Breast epithelium (tissue), 4 donors: ENCODE measurements at regions not wholly inside any gene's neighbourhood (a gene's known extent, or its start where the extent isn't known, plus 50 kb on each side); places are given as distances from the start of the nearest gene placed in this dataset.

ENCODE experiments used
- DNase-seq, 2 donors: peaks; one replicate each; pipeline ENCODE4 v3.0.0-alpha.2; 2019; ENCODE audit warnings: low spot score in 2 of 2
- H3K27ac ChIP-seq, 2 donors: fragments of 200-600 bp; sonication (generic) in 1 of 2; one replicate each; pipeline ENCODE4 v1.5.1; 2016 to 2019; ENCODE audit warnings: mild to moderate bottlenecking in 1 of 2
- H3K27me3 ChIP-seq, 2 donors: fragments of 200-600 bp; sonication (generic) in 1 of 2; one replicate each; pipeline versions ENCODE4 v1.5.1 to v1.6.0; 2017 to 2019; ENCODE audit warnings: control low read depth in 1 of 2, mild to moderate bottlenecking in 1 of 2
- H3K36me3 ChIP-seq: fragments of 200-600 bp; one replicate; pipeline ENCODE4 v1.5.1; 2019
- H3K4me1 ChIP-seq, 2 donors: fragments of 200-600 bp; sonication (generic); one replicate each; pipeline ENCODE4 v1.5.1; 2016 to 2019; ENCODE audit warnings: control low read depth in 1 of 2
- H3K4me3 ChIP-seq, 3 donors: fragments of 200-600 bp; sonication (generic); 1 replicate in 2 of 3; 2 replicates in 1 of 3; pipeline ENCODE4 v1.5.1; 2016 to 2019; ENCODE audit warnings: mild to moderate bottlenecking in 3 of 3, moderate library complexity in 2 of 3
- H3K9me3 ChIP-seq, 2 donors: fragments of 200-600 bp; sonication (generic) in 1 of 2; one replicate each; pipeline ENCODE4 v1.5.1; 2016 to 2019; ENCODE audit warnings: control low read depth in 1 of 2
- POLR2A ChIP-seq: fragments of 450-650 bp; IDR thresholded peaks from one replicate; pipeline ENCODE4 v1.6.1; 2016; ENCODE audit warnings: antibody characterized with exemption, mild to moderate bottlenecking, moderate library complexity
- POLR2AphosphoS5 ChIP-seq, 3 donors: sonication (generic); formaldehyde crosslinking; IDR thresholded peaks; one replicate each; pipeline ENCODE4 v1.6.1; 2017; ENCODE audit warnings: antibody characterized with exemption in 3 of 3
- intact Hi-C: fragments of 100-400 bp; cut with DNase I; formaldehyde crosslinking; loops from one replicate; pipeline ENCODE4 v1.15.1; 2023; ENCODE audit warnings: low total_unique reads
- TF ChIP-seq, protein P1 (sequence below), 3 donors: fragments of 450-650 bp; IDR thresholded peaks; one replicate each; pipeline ENCODE4 v1.5.1; 2016 to 2017; ENCODE audit warnings: antibody characterized with exemption in 3 of 3, mild to moderate bottlenecking in 3 of 3, moderate library complexity in 3 of 3

DNA sequence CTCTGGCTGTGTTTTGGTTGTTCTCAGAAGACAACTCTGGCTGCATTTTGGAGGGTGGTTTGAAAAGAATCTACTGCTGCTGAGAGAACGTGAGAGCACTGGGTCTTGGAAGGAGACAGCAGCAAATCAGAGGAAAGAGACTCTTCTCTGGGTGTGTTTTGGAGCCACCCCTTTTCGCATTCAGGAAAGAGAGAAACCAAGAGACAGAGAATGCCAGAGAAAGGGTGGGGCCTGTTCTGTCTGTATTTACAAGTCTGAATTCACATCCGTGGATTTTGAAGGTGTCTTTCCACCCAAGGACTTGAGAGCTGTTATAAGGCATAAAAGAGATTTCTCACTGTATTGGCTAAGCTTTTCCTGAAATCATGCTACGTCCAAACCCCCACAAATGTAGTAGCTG lies 187.2 kb downstream of the C1orf94 start:
- H3K4me1 ChIP-seq, result no peaks in the 10 kb centered on the region
- peaks cover 0 to 5% of the 10 kb centered on the region in 2 donors for H3K27me3 ChIP-seq
- DNase-seq, result no peak
- no peak overlapping the region for H3K4me3 ChIP-seq
- TF ChIP-seq POLR2AphosphoS5 (IDR thresholded peaks at IDR 0.05), result no peak
- TF ChIP-seq, protein P1, sequence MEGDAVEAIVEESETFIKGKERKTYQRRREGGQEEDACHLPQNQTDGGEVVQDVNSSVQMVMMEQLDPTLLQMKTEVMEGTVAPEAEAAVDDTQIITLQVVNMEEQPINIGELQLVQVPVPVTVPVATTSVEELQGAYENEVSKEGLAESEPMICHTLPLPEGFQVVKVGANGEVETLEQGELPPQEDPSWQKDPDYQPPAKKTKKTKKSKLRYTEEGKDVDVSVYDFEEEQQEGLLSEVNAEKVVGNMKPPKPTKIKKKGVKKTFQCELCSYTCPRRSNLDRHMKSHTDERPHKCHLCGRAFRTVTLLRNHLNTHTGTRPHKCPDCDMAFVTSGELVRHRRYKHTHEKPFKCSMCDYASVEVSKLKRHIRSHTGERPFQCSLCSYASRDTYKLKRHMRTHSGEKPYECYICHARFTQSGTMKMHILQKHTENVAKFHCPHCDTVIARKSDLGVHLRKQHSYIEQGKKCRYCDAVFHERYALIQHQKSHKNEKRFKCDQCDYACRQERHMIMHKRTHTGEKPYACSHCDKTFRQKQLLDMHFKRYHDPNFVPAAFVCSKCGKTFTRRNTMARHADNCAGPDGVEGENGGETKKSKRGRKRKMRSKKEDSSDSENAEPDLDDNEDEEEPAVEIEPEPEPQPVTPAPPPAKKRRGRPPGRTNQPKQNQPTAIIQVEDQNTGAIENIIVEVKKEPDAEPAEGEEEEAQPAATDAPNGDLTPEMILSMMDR (IDR thresholded peaks at IDR 0.05), result no peak
- H3K36me3 ChIP-seq, result no peaks in the 10 kb centered on the region
- intact Hi-C loops, result no loop called here
- H3K9me3 ChIP-seq, result peaks cover 0 to 6% of the 10 kb centered on the region in 2 donors
- no peak overlapping the region for H3K27ac ChIP-seq

DNA sequence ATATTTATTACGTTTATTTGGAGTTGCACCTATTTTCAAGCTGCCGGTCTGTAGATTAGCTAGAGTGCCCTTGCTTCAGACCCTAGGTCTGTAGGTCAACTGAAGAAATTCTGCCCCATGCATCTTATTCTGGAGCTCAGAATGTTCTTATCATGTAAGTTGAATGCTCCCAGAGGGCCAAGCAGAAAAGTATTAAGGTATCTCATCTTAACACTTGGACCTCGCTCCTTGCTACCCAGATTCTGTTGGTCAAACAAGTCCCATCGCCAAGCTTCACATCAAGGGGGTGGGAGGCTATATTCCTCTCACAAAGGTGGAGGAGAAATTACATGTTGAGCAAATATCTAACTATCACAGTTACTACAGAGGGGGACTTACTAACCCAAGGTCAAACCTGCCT lies 187.7 kb downstream of the C1orf94 start:
- no peaks in the 10 kb centered on the region for H3K36me3 ChIP-seq
- intact Hi-C loops, result no loop called here
- TF ChIP-seq POLR2AphosphoS5 (IDR thresholded peaks at IDR 0.05), result no peak
- TF ChIP-seq, protein P1 (IDR thresholded peaks at IDR 0.05), result no peak
- no peak for TF ChIP-seq POLR2A

DNA sequence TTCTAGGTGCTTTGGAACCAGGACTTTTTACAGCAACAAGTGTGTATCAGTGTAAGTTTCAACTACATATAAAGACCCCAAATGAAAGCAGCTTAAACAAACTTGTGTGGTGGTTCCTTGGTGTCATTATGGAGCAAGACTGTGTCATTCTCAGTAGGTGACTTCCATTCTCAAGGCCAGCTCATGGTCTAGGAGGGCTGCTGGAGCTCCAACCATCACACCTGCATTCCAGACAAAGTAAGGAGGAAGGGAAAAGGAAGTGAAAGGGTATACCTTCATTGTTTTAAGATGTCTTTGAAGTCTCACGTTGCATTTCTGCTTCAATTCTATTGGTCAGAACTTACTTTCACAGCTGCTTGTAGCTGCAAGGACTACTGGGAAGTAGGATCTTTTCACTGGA lies 188.6 kb downstream of the C1orf94 start:
- TF ChIP-seq, protein P1 (IDR thresholded peaks at IDR 0.05), result no peak
- TF ChIP-seq POLR2A (no peak), POLR2AphosphoS5 (IDR thresholded peaks at IDR 0.05) (no peak)
- intact Hi-C loops, result no loop called here
- Histone ChIP-seq H3K36me3 (no peaks in the 10 kb centered on the region), H3K27ac (no peak overlapping the region), H3K9me3 (peaks cover 0 to 6% of the 10 kb centered on the region in 2 donors), H3K27me3 (peaks cover 0 to 5% of the 10 kb centered on the region in 2 donors), H3K4me3 (no peak overlapping the region), H3K4me1 (no peaks in the 10 kb centered on the region)
- no peak for DNase-seq

More for the DNA sequence above, 187.7 kb downstream of the C1orf94 start:
- H3K4me3 ChIP-seq, result no peak overlapping the region
- peaks cover 0 to 6% of the 10 kb centered on the region in 2 donors for H3K9me3 ChIP-seq
- H3K27ac ChIP-seq, result no peak overlapping the region
- no peak for DNase-seq
- peaks cover 0 to 5% of the 10 kb centered on the region in 2 donors for H3K27me3 ChIP-seq
- no peaks in the 10 kb centered on the region for H3K4me1 ChIP-seq

DNA sequence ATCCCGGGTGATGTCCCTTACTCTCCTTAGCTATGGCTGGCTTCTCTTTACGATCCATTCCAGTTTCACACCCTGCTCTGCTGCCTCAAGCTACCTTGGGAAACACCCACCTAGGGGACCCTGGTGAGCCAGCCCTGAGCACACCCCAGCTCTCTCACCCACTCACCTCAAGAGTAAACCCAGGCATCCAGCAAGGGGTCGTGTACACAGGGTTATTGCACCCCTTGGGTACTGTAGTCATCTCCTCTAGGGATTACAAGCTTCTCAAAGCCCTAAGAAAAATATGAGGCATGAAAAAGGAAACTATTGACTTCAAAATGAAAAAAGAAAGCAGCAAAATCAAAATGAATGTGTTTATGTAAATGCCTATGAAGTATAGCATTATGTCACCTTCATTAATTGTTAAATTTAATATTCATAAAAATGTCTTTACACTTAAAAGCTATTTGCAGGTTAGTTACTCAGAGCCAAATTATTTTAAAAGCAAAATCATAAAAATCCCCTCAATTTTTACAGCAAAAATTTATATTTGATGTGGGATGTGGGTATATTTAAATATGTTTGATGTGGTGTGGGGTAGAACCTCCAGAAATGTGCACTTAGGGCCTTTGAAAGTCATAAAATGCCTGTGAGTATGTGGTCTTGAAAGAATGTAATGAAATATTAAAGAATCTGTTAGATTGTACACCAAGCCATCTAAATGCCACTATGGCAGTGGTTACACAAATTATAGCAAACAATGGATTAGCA lies 190.3 kb downstream of the C1orf94 start:
- peaks cover 0 to 5% of the 10 kb centered on the region in 2 donors for H3K27me3 ChIP-seq
- DNase-seq, result no peak
- peaks cover 0 to 6% of the 10 kb centered on the region in 2 donors for H3K9me3 ChIP-seq
- H3K36me3 ChIP-seq, result no peaks in the 10 kb centered on the region
- no peak overlapping the region for H3K4me3 ChIP-seq
- H3K27ac ChIP-seq, result no peak overlapping the region
- H3K4me1 ChIP-seq, result no peaks in the 10 kb centered on the region
- TF ChIP-seq POLR2AphosphoS5 (IDR thresholded peaks at IDR 0.05) (no peak), POLR2A (no peak)
- TF ChIP-seq, protein P1 (IDR thresholded peaks at IDR 0.05), result no peak
- intact Hi-C loops, result no loop called here

DNA sequence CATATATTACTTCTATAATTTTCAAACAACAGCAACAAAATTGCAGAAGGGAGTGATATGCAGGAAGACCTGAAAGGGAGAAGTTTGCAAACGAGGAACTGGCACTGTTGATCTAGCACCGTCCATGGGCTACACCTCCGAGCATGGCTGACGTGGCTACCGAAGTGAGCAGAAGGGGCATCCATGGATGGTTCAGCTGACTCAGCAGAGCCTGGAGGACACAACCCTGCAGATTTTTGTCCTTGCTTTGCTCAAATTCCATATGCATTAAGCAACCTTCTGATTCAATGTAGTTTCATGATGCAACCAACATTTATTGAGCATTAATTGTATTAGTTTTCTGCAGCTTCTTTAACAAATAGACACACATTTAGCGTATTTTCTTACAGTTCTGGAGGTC lies 191.2 kb downstream of the C1orf94 start:
- Histone ChIP-seq H3K4me3 (no peak overlapping the region), H3K9me3 (peaks cover 0 to 6% of the 10 kb centered on the region in 2 donors), H3K27ac (no peak overlapping the region), H3K27me3 (peaks cover 0 to 5% of the 10 kb centered on the region in 2 donors), H3K4me1 (no peaks in the 10 kb centered on the region), H3K36me3 (no peaks in the 10 kb centered on the region)
- TF ChIP-seq, protein P1 (IDR thresholded peaks at IDR 0.05), result no peak
- TF ChIP-seq POLR2A, result no peak
- TF ChIP-seq POLR2AphosphoS5 (IDR thresholded peaks at IDR 0.05), result no peak
- no peak for DNase-seq
- intact Hi-C loops, result no loop called here
